Neural progenitor cell (in vitro differentiated cells): ENCODE measurements at regions not wholly inside any gene's neighbourhood (a gene's known extent, or its start where the extent isn't known, plus 50 kb on each side); places are given as distances from the start of the nearest gene placed in this dataset.

ENCODE experiments used
- CTCF ChIP-seq: fragments of 200-600 bp; sonication (generic); IDR thresholded peaks from 2 replicates; pipeline ENCODE4 v1.5.1; 2017; ENCODE audit warnings: antibody characterized with exemption, mild to moderate bottlenecking
- EZH2 ChIP-seq: fragments of 200-600 bp; sonication (generic); IDR thresholded peaks from 2 replicates; pipeline ENCODE4 v1.6.1; 2017; ENCODE audit warnings: antibody characterized with exemption, mild to moderate bottlenecking, moderate library complexity
- EZH2phosphoT487 ChIP-seq: fragments of 200-600 bp; sonication (generic); IDR thresholded peaks from 2 replicates; pipeline ENCODE4 v1.6.1; 2017; ENCODE audit warnings: antibody characterized with exemption

GRCh38 chr5:98586581-98586980, 186.9 kb upstream of the RGMB start:
- TF ChIP-seq CTCF: no peak
- no peak for TF ChIP-seq EZH2
- no peak for TF ChIP-seq EZH2phosphoT487
